Activated B cell treated with CpG ODN at 0.5 μM for 24 hours (primary cell): ENCODE measurements at regions not wholly inside any gene's neighbourhood (a gene's known extent, or its start where the extent isn't known, plus 50 kb on each side); places are given as distances from the start of the nearest gene placed in this dataset.

Source experiments
- ATAC-seq: fragments of 200-7000 bp; cut with Tn5 transposase; one replicate; pipeline ENCODE4 v1.10.0; 2021; ENCODE audit warnings: low read depth, mild to moderate bottlenecking, moderate library complexity
- CTCF ChIA-PET: fragments of 350-600 bp; sonication (Branson Sonifier 250); formaldehyde crosslinking; loops from one replicate; lab custom pipeline; 2021; ENCODE audit warnings: antibody characterized with exemption; lab: Charles Lee
- POLR2A ChIA-PET: fragments of 350-600 bp; sonication (Branson Sonifier 250); formaldehyde crosslinking; loops from one replicate; lab custom pipeline; 2021; ENCODE audit warnings: antibody characterized with exemption; lab: Charles Lee
- DNase-seq: peaks from one replicate; pipeline ENCODE4 v3.0.0; 2022
- H3K27ac Mint-ChIP-seq: one replicate; pipeline ENCODE4 v1.8.0; 2020; ENCODE audit warnings: mixed read lengths
- H3K27me3 Mint-ChIP-seq: one replicate; pipeline ENCODE4 v1.8.0; 2021; ENCODE audit warnings: mixed read lengths
- H3K36me3 Mint-ChIP-seq: one replicate; pipeline ENCODE4 v1.8.0; 2021; ENCODE audit warnings: low read depth, mixed read lengths
- H3K4me1 Mint-ChIP-seq: one replicate; pipeline ENCODE4 v1.8.0; 2021; ENCODE audit warnings: mixed read lengths
- H3K4me3 Mint-ChIP-seq: one replicate; pipeline ENCODE4 v1.8.0; 2020; ENCODE audit warnings: mild to moderate bottlenecking, mixed read lengths
- H3K9me3 Mint-ChIP-seq: one replicate; pipeline ENCODE4 v1.8.0; 2020; ENCODE audit warnings: mixed read lengths
- intact Hi-C: fragments of 100-400 bp; cut with micrococcal nuclease; formaldehyde crosslinking; loops from one replicate; pipeline ENCODE4 v1.15.1; 2024
- TF ChIP-seq, protein P1 (sequence below): fragments of 200-600 bp; IDR thresholded peaks from one replicate; pipeline ENCODE4 v1.8.0; 2022; ENCODE audit warnings: antibody characterized with exemption, mild to moderate bottlenecking

- Mint-ChIP-seq H3K27me3 (no peaks in the 10 kb centered on the region), H3K27ac (no peak overlapping the region), H3K36me3 (no peaks in the 10 kb centered on the region), H3K9me3 (no peaks in the 10 kb centered on the region), H3K4me3 (no peak overlapping the region), H3K4me1 (no peaks in the 10 kb centered on the region)
- ATAC-seq = no peak
- ChIA-PET POLR2A (no interaction called here), CTCF (no interaction called here)
- TF ChIP-seq, protein P1, sequence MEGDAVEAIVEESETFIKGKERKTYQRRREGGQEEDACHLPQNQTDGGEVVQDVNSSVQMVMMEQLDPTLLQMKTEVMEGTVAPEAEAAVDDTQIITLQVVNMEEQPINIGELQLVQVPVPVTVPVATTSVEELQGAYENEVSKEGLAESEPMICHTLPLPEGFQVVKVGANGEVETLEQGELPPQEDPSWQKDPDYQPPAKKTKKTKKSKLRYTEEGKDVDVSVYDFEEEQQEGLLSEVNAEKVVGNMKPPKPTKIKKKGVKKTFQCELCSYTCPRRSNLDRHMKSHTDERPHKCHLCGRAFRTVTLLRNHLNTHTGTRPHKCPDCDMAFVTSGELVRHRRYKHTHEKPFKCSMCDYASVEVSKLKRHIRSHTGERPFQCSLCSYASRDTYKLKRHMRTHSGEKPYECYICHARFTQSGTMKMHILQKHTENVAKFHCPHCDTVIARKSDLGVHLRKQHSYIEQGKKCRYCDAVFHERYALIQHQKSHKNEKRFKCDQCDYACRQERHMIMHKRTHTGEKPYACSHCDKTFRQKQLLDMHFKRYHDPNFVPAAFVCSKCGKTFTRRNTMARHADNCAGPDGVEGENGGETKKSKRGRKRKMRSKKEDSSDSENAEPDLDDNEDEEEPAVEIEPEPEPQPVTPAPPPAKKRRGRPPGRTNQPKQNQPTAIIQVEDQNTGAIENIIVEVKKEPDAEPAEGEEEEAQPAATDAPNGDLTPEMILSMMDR = no peak
- intact Hi-C loops = no loop called here
- no peak for DNase-seq
Observed at GRCh38 chr5:82785882-82786509, 291.2 kb downstream of the TMEM167A start.

DNA sequence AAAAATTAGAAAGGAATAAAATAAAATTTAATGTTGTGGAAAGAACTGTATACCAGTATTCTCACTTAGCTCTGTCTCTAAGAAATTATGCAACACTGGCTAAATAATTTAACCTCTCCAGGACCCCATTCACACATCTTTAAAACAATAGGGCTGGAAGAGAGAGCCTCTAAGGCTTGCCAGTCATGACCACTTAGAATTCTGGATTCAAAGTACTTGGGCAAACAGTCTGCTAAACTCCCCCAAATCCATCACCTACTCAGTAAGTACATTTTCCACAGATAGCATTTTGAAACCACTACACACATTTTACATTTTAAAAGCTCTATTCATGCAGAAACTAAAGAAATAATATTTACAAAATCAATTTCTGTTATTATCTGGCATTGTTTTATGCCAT is 291.7 kb downstream of the TMEM167A start:
- Mint-ChIP-seq H3K4me3 (no peak overlapping the region), H3K36me3 (no peaks in the 10 kb centered on the region), H3K4me1 (no peaks in the 10 kb centered on the region), H3K27ac (no peak overlapping the region), H3K27me3 (no peaks in the 10 kb centered on the region), H3K9me3 (no peaks in the 10 kb centered on the region)
- ATAC-seq (no peak), DNase-seq (no peak)
- CTCF ChIA-PET = no interaction called here
- TF ChIP-seq, protein P1 = no peak
- intact Hi-C loops = no loop called here
- POLR2A ChIA-PET = no interaction called here

DNA sequence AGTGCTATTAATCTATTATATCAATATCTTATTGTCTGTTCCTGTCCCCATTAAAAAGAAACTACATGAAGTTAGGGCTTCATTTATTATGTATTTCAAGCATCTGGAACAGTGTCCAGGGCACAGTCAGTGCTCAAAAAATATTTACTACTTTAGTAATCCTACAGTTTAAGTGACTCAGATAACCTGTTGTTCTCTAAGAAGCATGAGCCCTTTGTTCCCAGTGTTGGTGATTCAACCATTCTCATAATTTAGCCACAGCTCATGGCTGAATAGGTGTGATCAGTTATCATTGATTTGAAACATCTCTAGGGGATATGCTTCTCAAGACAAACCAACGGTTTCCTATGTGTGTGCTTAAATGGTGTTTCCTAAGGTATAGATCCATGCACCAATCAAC is 292.7 kb downstream of the TMEM167A start:
- Mint-ChIP-seq H3K4me1 (no peaks in the 10 kb centered on the region), H3K4me3 (no peak overlapping the region), H3K36me3 (no peaks in the 10 kb centered on the region), H3K27ac (no peak overlapping the region), H3K27me3 (no peaks in the 10 kb centered on the region), H3K9me3 (no peaks in the 10 kb centered on the region)
- POLR2A ChIA-PET = no interaction called here
- intact Hi-C loops = no loop called here
- TF ChIP-seq, protein P1 = no peak
- CTCF ChIA-PET = no interaction called here
- DNase-seq = no peak
- no peak for ATAC-seq

DNA sequence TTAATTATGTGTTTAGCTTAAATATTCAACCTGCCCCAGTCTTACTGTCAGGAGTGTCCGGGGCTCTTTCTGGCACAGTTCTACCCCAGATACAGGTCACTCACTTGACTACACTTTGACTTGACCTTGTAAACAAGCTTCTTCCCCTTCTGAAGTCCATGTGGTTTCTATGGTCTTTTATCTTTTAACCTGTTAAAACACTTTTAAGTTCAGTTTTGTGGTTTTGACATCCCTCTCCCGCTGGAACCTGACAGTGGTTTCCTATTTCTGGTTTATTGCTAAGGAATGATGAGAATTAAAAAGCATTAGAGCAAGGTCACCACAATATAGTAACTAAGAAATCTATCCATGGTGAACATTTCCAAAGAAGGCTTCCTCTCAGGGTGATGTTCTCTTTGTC is 300.1 kb downstream of the TMEM167A start:
- no peak for DNase-seq
- H3K9me3 Mint-ChIP-seq = no peaks in the 10 kb centered on the region
- no peak overlapping the region for H3K27ac Mint-ChIP-seq
- H3K4me3 Mint-ChIP-seq = no peak overlapping the region
- no peaks in the 10 kb centered on the region for H3K27me3 Mint-ChIP-seq
- ChIA-PET CTCF (no interaction called here), POLR2A (no interaction called here)
- intact Hi-C loops = no loop called here
- TF ChIP-seq, protein P1 = no peak
- H3K36me3 Mint-ChIP-seq = no peaks in the 10 kb centered on the region
- H3K4me1 Mint-ChIP-seq = no peaks in the 10 kb centered on the region
- ATAC-seq = no peak

DNA sequence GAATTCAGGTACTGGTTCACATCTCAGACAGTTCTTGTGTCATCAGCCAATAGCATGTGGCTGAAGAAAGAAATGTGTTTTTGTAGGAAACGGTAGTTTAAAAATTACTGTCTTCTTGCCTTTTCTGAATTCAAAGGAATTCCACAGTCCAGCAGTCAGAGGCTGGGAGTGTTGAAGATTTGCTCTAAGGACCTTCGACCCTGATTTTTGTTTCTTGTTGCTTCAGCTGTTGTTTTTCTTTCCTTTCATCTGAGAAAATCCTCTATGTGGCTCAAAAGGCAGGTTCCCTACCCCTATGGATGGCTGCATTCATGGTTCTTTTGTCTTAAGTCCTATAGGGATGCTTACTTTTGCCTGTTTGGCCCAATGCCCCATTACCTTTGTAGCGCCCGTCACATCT is 304.9 kb downstream of the TMEM167A start:
- Mint-ChIP-seq H3K36me3 (no peaks in the 10 kb centered on the region), H3K4me1 (no peaks in the 10 kb centered on the region), H3K9me3 (peaks cover 7% of the 10 kb centered on the region), H3K27ac (no peak overlapping the region), H3K27me3 (no peaks in the 10 kb centered on the region), H3K4me3 (no peak overlapping the region)
- ChIA-PET POLR2A (no interaction called here), CTCF (no interaction called here)
- DNase-seq (no peak), ATAC-seq (no peak)
- TF ChIP-seq, protein P1 = no peak
- intact Hi-C loops = no loop called here
